Breast epithelium (tissue), 4 donors: ENCODE measurements at regions not wholly inside any gene's neighbourhood (a gene's known extent, or its start where the extent isn't known, plus 50 kb on each side); places are given as distances from the start of the nearest gene placed in this dataset.

ENCODE experiments used
- DNase-seq, 2 donors: peaks; one replicate each; pipeline ENCODE4 v3.0.0-alpha.2; 2019; ENCODE audit warnings: low spot score in 2 of 2
- H3K27ac ChIP-seq, 2 donors: fragments of 200-600 bp; sonication (generic) in 1 of 2; one replicate each; pipeline ENCODE4 v1.5.1; 2016 to 2019; ENCODE audit warnings: mild to moderate bottlenecking in 1 of 2
- H3K27me3 ChIP-seq, 2 donors: fragments of 200-600 bp; sonication (generic) in 1 of 2; one replicate each; pipeline versions ENCODE4 v1.5.1 to v1.6.0; 2017 to 2019; ENCODE audit warnings: control low read depth in 1 of 2, mild to moderate bottlenecking in 1 of 2
- H3K36me3 ChIP-seq: fragments of 200-600 bp; one replicate; pipeline ENCODE4 v1.5.1; 2019
- H3K4me1 ChIP-seq, 2 donors: fragments of 200-600 bp; sonication (generic); one replicate each; pipeline ENCODE4 v1.5.1; 2016 to 2019; ENCODE audit warnings: control low read depth in 1 of 2
- H3K4me3 ChIP-seq, 3 donors: fragments of 200-600 bp; sonication (generic); 1 replicate in 2 of 3; 2 replicates in 1 of 3; pipeline ENCODE4 v1.5.1; 2016 to 2019; ENCODE audit warnings: mild to moderate bottlenecking in 3 of 3, moderate library complexity in 2 of 3
- H3K9me3 ChIP-seq, 2 donors: fragments of 200-600 bp; sonication (generic) in 1 of 2; one replicate each; pipeline ENCODE4 v1.5.1; 2016 to 2019; ENCODE audit warnings: control low read depth in 1 of 2
- CTCF ChIP-seq, 3 donors: fragments of 450-650 bp; IDR thresholded peaks; one replicate each; pipeline ENCODE4 v1.5.1; 2016 to 2017; ENCODE audit warnings: antibody characterized with exemption in 3 of 3, mild to moderate bottlenecking in 3 of 3, moderate library complexity in 3 of 3
- POLR2A ChIP-seq: fragments of 450-650 bp; IDR thresholded peaks from one replicate; pipeline ENCODE4 v1.6.1; 2016; ENCODE audit warnings: antibody characterized with exemption, mild to moderate bottlenecking, moderate library complexity
- POLR2AphosphoS5 ChIP-seq, 3 donors: sonication (generic); formaldehyde crosslinking; IDR thresholded peaks; one replicate each; pipeline ENCODE4 v1.6.1; 2017; ENCODE audit warnings: antibody characterized with exemption in 3 of 3
- intact Hi-C: fragments of 100-400 bp; cut with DNase I; formaldehyde crosslinking; loops from one replicate; pipeline ENCODE4 v1.15.1; 2023; ENCODE audit warnings: low total_unique reads

GRCh38 chr3:163462446-163462845, 1615.8 kb downstream of the SI start:
- peaks cover 4% of the 10 kb centered on the region for H3K36me3 ChIP-seq
- H3K9me3 ChIP-seq = no peaks in the 10 kb centered on the region
- no peaks in the 10 kb centered on the region for H3K4me1 ChIP-seq
- H3K27ac ChIP-seq = no peak overlapping the region
- intact Hi-C loops = no loop called here
- TF ChIP-seq POLR2AphosphoS5 (IDR thresholded peaks at IDR 0.05) = no peak
- TF ChIP-seq CTCF (IDR thresholded peaks at IDR 0.05) = no peak
- TF ChIP-seq POLR2A = no peak
- DNase-seq = no peak
- H3K27me3 ChIP-seq = no peaks in the 10 kb centered on the region
- H3K4me3 ChIP-seq = no peak overlapping the region

- intact Hi-C loops = no loop called here
- Histone ChIP-seq H3K4me3 (no peak overlapping the region), H3K27ac (no peak overlapping the region), H3K27me3 (no peaks in the 10 kb centered on the region), H3K4me1 (no peaks in the 10 kb centered on the region), H3K36me3 (no peaks in the 10 kb centered on the region), H3K9me3 (peaks cover 0 to 14% of the 10 kb centered on the region in 2 donors)
- DNase-seq = no peak
- no peak for TF ChIP-seq POLR2A
Measured at GRCh38 chr3:163450698-163451097, 1627.6 kb downstream of the SI start.

GRCh38 chr3:163438760-163439159, 1639.5 kb downstream of the SI start:
- Histone ChIP-seq H3K27ac (no peak overlapping the region), H3K9me3 (no peaks in the 10 kb centered on the region), H3K4me3 (no peak overlapping the region), H3K4me1 (no peaks in the 10 kb centered on the region), H3K27me3 (no peaks in the 10 kb centered on the region), H3K36me3 (no peaks in the 10 kb centered on the region)
- TF ChIP-seq POLR2AphosphoS5 (IDR thresholded peaks at IDR 0.05) (no peak), POLR2A (no peak), CTCF (IDR thresholded peaks at IDR 0.05) (no peak)
- intact Hi-C loops = no loop called here
- no peak for DNase-seq

GRCh38 chr3:163422671-163423070, 1655.6 kb downstream of the SI start:
- TF ChIP-seq POLR2AphosphoS5 (IDR thresholded peaks at IDR 0.05) (no peak), CTCF (IDR thresholded peaks at IDR 0.05) (no peak), POLR2A (no peak)
- no peaks in the 10 kb centered on the region for H3K4me1 ChIP-seq

GRCh38 chr3:163391407-163392181, 1686.7 kb downstream of the SI start:
- no peaks in the 10 kb centered on the region for H3K27me3 ChIP-seq
- no peak for TF ChIP-seq POLR2A
- TF ChIP-seq POLR2AphosphoS5 (IDR thresholded peaks at IDR 0.05) = no peak
- TF ChIP-seq CTCF (IDR thresholded peaks at IDR 0.05) = no peak
- H3K4me1 ChIP-seq = no peaks in the 10 kb centered on the region
- no peaks in the 10 kb centered on the region for H3K36me3 ChIP-seq
- no peak for DNase-seq
- H3K4me3 ChIP-seq = no peak overlapping the region
- no peaks in the 10 kb centered on the region for H3K9me3 ChIP-seq
- H3K27ac ChIP-seq = no peak overlapping the region
- intact Hi-C loops = no loop called here

More at GRCh38 chr3:163422671-163423070, 1655.6 kb downstream of the SI start:
- DNase-seq = no peak
- Histone ChIP-seq H3K4me3 (no peak overlapping the region), H3K27me3 (no peaks in the 10 kb centered on the region), H3K27ac (no peak overlapping the region), H3K9me3 (no peaks in the 10 kb centered on the region), H3K36me3 (no peaks in the 10 kb centered on the region)
- intact Hi-C loops = no loop called here
